ENCODE measurements at regions not wholly inside any gene's neighbourhood (a gene's known extent, or its start where the extent isn't known, plus 50 kb on each side); places are given as distances from the start of the nearest gene placed in this dataset.

DNA sequence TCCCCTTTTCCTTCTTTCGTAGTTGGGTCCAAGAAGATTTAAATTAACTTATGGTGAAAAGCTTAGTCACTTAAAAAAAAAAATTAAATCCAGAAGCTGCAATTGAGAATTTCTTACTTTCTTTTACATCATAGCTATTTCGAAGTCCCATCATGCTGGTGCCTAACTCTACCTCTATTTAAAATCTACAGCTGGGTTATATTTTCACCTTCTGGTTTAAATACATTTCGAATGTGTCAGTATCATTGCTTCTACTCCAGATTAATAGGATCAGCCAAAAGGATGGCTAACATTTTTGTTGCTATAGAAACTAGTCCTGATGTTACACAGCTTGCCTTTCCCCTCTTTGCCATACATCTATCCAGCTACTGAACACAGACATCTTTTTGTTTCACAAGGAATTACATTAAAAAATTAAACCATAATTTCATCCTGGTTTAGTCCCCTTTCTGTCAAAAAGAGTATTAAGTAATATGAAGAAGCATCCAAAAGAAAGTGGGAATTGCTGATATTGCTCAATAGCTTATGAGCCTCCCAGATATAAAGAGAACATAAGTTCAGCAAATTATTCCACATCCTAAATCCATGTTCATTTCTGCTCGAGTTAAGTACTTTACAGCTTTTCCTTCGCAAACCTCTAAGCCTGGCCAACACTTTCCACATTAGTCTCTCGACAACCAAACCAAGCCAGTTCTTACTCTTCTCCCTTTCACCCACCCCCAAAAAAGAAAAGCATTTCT is 396.7 kb upstream of the DAB1 start:
- TF ChIP-seq, protein P1, sequence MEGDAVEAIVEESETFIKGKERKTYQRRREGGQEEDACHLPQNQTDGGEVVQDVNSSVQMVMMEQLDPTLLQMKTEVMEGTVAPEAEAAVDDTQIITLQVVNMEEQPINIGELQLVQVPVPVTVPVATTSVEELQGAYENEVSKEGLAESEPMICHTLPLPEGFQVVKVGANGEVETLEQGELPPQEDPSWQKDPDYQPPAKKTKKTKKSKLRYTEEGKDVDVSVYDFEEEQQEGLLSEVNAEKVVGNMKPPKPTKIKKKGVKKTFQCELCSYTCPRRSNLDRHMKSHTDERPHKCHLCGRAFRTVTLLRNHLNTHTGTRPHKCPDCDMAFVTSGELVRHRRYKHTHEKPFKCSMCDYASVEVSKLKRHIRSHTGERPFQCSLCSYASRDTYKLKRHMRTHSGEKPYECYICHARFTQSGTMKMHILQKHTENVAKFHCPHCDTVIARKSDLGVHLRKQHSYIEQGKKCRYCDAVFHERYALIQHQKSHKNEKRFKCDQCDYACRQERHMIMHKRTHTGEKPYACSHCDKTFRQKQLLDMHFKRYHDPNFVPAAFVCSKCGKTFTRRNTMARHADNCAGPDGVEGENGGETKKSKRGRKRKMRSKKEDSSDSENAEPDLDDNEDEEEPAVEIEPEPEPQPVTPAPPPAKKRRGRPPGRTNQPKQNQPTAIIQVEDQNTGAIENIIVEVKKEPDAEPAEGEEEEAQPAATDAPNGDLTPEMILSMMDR (IDR thresholded peaks at IDR 0.05; ENCODE audit: low read depth, low read length, missing control alignments) = no peak
- no peak overlapping the region for H3K4me3 ChIP-seq (ENCODE audit: low read depth, low read length)
- in situ Hi-C loops (cut with HindIII; ENCODE audit: low sequenced_read_pairs) = no loop called here
- no peak for DNase-seq (ENCODE audit: low read depth)

DNA sequence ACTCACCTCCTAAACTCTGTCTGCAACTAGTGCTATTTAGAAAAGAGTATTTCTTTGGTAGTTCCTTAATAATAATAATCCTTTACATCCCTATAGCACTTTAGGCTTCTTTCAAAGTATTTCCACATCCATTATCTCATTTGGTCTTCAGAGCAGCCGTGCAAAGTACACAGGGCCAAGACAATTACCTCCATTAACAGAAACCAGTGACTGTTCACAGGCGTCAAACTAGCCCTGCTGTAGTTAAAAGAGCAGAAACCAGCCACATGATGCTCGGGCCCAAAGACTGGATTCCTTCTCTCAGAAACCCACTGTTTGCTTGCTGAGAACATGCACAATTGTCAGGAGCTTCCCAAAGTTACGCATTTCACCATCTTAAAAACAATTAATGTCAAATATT is 396.0 kb upstream of the DAB1 start:
- in situ Hi-C loops (cut with HindIII; ENCODE audit: low sequenced_read_pairs) = no loop called here
- H3K4me3 ChIP-seq (ENCODE audit: low read depth, low read length) = no peak overlapping the region
- no peak for DNase-seq (ENCODE audit: low read depth)
- TF ChIP-seq, protein P1 (IDR thresholded peaks at IDR 0.05; ENCODE audit: low read depth, low read length, missing control alignments) = no peak

DNA sequence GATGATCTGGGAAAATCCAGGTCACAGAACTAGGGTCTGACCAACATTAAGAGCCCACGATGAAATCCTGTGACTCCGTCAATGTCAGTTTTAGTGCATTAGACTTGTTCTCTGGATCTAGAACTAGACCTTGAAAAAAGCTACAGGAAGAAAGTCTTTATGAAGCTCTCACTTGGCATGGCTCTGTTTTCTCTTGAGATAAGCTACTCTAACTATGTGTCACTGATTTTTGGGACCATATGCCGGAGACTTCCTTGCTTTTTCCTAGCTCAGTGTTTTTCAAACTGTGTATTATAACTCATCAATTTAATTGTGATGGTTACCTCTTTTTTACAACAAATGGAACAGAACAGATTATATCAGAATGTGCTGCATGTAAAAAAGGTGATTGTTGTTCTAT is 379.7 kb upstream of the DAB1 start:
- no peak overlapping the region for H3K4me3 ChIP-seq (ENCODE audit: low read depth, low read length)
- TF ChIP-seq, protein P1 (IDR thresholded peaks at IDR 0.05; ENCODE audit: low read depth, low read length, missing control alignments) = no peak
- in situ Hi-C loops (cut with HindIII; ENCODE audit: low sequenced_read_pairs) = no loop called here
- DNase-seq (ENCODE audit: low read depth) = no peak

DNA sequence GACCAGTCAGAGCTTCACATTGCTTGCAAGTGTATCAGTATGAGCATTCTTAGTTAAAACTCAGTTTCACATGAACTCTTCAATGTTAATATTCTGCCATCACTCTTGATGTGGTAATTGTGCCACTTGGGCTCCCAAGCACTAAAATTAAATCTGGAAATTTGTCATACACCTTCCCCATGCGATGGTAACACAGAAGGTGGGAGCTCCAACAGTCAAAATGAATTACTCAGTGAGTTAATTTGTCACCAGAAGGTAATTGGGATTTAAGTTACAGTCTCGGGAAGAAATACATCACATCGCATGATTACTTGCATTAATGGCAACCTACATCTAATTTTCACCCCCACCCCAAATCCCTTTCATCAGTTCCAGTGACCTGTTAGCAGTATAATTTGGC is 376.5 kb upstream of the DAB1 start:
- TF ChIP-seq, protein P1 (IDR thresholded peaks at IDR 0.05; ENCODE audit: low read depth, low read length, missing control alignments) = no peak
- DNase-seq (ENCODE audit: low read depth) = no peak
- in situ Hi-C loops (cut with HindIII; ENCODE audit: low sequenced_read_pairs) = no loop called here
- H3K4me3 ChIP-seq (ENCODE audit: low read depth, low read length) = no peak overlapping the region

DNA sequence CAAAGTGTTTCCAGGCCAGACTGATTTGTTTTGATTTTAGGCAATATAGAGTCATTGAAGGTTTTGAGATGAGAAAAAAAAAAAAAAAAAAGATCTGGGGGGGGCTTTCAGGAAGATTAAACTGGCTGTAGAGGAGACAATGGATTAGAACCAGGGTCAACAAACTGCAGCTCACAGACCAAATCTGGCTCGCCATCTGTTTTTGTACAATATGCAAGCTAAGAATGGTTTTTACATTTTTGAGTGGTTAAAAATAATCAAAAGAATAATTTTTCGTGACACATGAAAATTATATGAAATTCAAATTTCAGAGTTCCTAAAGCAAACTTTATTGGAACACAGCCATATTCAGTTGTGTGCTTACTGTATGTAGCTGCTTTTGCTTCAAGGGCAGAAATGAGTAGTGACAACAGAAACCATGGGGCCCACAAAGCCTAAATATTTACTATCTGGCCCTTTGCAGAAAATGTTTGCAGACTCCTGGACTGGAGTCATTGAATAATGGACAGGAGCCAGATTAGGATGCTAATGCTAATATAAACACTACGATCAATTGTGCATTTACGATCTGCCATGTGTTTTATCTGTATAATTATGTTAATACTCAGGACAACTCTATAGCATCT is 375.7 kb upstream of the DAB1 start:
- H3K4me3 ChIP-seq (ENCODE audit: low read depth, low read length) = no peak overlapping the region
- in situ Hi-C loops (cut with HindIII; ENCODE audit: low sequenced_read_pairs) = no loop called here
- no peak for DNase-seq (ENCODE audit: low read depth)
- TF ChIP-seq, protein P1 (IDR thresholded peaks at IDR 0.05; ENCODE audit: low read depth, low read length, missing control alignments) = no peak

DNA sequence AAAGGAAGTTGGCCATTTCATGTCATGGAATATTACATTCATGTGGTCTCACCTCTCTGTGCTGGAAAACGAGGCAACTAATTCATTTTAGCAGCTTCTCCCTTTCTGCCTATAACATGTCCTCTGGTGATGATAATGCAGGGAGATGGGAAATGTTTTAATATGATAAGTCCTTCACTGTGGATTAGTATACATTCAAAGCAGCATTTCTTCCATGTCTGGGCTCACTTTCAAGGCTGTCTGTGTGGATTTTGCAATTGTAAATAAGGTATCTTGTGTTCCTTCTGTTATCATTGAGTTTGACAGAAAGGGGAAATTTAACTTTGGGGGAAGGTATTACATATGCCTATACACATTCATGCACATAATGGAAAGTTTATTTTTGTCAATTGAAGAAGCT is 374.7 kb upstream of the DAB1 start:
- TF ChIP-seq, protein P1 (IDR thresholded peaks at IDR 0.05; ENCODE audit: low read depth, low read length, missing control alignments) = no peak
- H3K4me3 ChIP-seq (ENCODE audit: low read depth, low read length) = no peak overlapping the region
- in situ Hi-C loops (cut with HindIII; ENCODE audit: low sequenced_read_pairs) = no loop called here
- DNase-seq (ENCODE audit: low read depth) = no peak

All from astrocyte of the cerebellum (primary cell).